HEK293 (cell line): ENCODE measurements at regions not wholly inside any gene's neighbourhood (a gene's known extent, or its start where the extent isn't known, plus 50 kb on each side); places are given as distances from the start of the nearest gene placed in this dataset.

ENCODE experiments used
- CTCF ChIA-PET: fragments of 350-600 bp; formaldehyde crosslinking; extraction: SDS; loops from one replicate; lab custom pipeline; 2021; ENCODE audit warnings: antibody characterized with exemption; lab: Yijun Ruan, JAX
- POLR2A ChIA-PET: fragments of 300-600 bp; formaldehyde crosslinking; extraction: SDS; loops from one replicate; lab custom pipeline; 2020; ENCODE audit warnings: antibody characterized with exemption, inconsistent platforms; lab: Yijun Ruan, JAX
- H3K27ac ChIP-seq: fragments of 200-500 bp; sonication (Bioruptor generic); 2 replicates; pipeline ENCODE4 v1.5.1; 2014; ENCODE audit warnings: low read depth, low read length, control low read depth, inconsistent platforms; ENCODE audit errors: extremely low read depth
- H3K36me3 ChIP-seq, 2 experiments: fragments of 200-500 bp in 1 of 2; sonication (Bioruptor generic) in 1 of 2; 1 replicate in 1 of 2; 2 replicates in 1 of 2; pipeline ENCODE4 v1.5.1; 2014 to 2017; ENCODE audit warnings: inconsistent platforms in 2 of 2, low read length in 2 of 2; ENCODE audit not compliant: control insufficient read depth in 2 of 2, insufficient read depth in 1 of 2
- H3K4me1 ChIP-seq: fragments of 200-500 bp; sonication (Bioruptor generic); 2 replicates; pipeline ENCODE4 v1.5.1; 2014; ENCODE audit warnings: mild to moderate bottlenecking, low read length, inconsistent platforms; ENCODE audit not compliant: control insufficient read depth, insufficient read depth
- H3K4me3 ChIP-seq: 2 replicates; pipeline ENCODE4 v1.5.1; 2011; ENCODE audit warnings: low read depth, mild to moderate bottlenecking, control low read depth, low read length, moderate library complexity
- H3K9me3 ChIP-seq: fragments of 200-500 bp; sonication (Bioruptor generic); 2 replicates; pipeline ENCODE4 v1.5.1; 2014; ENCODE audit warnings: low read depth, low read length, inconsistent platforms; ENCODE audit not compliant: control insufficient read depth, insufficient read depth
- GFI1B ChIP-seq: fragments of 450-650 bp; formaldehyde crosslinking; IDR thresholded peaks from 2 replicates; pipeline ENCODE4 v1.5.1; 2016; ENCODE audit warnings: missing biosample characterization, missing genetic modification characterization
- GLI4 ChIP-seq: fragments of 450-650 bp; formaldehyde crosslinking; IDR thresholded peaks from 2 replicates; pipeline ENCODE4 v1.5.1; 2016; ENCODE audit warnings: missing biosample characterization, missing genetic modification characterization
- PATZ1 ChIP-seq: fragments of 450-650 bp; formaldehyde crosslinking; IDR thresholded peaks from 2 replicates; pipeline ENCODE4 v1.5.1; 2016; ENCODE audit warnings: missing biosample characterization, missing genetic modification characterization
- ZFHX2 ChIP-seq: fragments of 450-650 bp; formaldehyde crosslinking; conservative IDR thresholded peaks from 2 replicates; pipeline ENCODE4 v1.5.1; 2016; ENCODE audit warnings: missing biosample characterization, missing genetic modification characterization
- ZNF138 ChIP-seq: fragments of 450-650 bp; formaldehyde crosslinking; IDR thresholded peaks from 2 replicates; pipeline ENCODE4 v1.5.1; 2016; ENCODE audit warnings: missing biosample characterization, missing genetic modification characterization, borderline replicate concordance
- ZNF148 ChIP-seq: fragments of 450-650 bp; formaldehyde crosslinking; IDR thresholded peaks from 2 replicates; pipeline ENCODE4 v1.5.0; 2017; ENCODE audit warnings: missing biosample characterization, missing genetic modification characterization, borderline replicate concordance
- ZNF2 ChIP-seq: fragments of 450-650 bp; formaldehyde crosslinking; IDR thresholded peaks from 2 replicates; pipeline ENCODE4 v1.5.1; 2016; ENCODE audit warnings: missing biosample characterization, missing genetic modification characterization
- ZNF23 ChIP-seq: fragments of 450-650 bp; formaldehyde crosslinking; IDR thresholded peaks from 2 replicates; pipeline ENCODE4 v1.5.1; 2016; ENCODE audit warnings: missing biosample characterization, missing genetic modification characterization, borderline replicate concordance
- ZNF248 ChIP-seq: fragments of 450-650 bp; formaldehyde crosslinking; IDR thresholded peaks from 2 replicates; pipeline ENCODE4 v1.5.1; 2017; ENCODE audit warnings: missing biosample characterization, missing genetic modification characterization
- ZNF341 ChIP-seq: fragments of 450-650 bp; formaldehyde crosslinking; IDR thresholded peaks from 2 replicates; pipeline ENCODE4; 2016; ENCODE audit warnings: low read depth, missing biosample characterization, missing genetic modification characterization
- ZNF433 ChIP-seq: fragments of 450-650 bp; formaldehyde crosslinking; IDR thresholded peaks from 2 replicates; pipeline ENCODE4 v1.5.1; 2016; ENCODE audit warnings: missing biosample characterization, missing genetic modification characterization, low read depth
- ZNF585B ChIP-seq: fragments of 450-650 bp; formaldehyde crosslinking; IDR thresholded peaks from 2 replicates; pipeline ENCODE4 v1.5.1; 2016; ENCODE audit warnings: missing biosample characterization, missing genetic modification characterization
- ZNF654 ChIP-seq: fragments of 450-650 bp; formaldehyde crosslinking; IDR thresholded peaks from 2 replicates; pipeline ENCODE4 v1.5.1; 2016; ENCODE audit warnings: low read depth, missing biosample characterization, missing genetic modification characterization
- ZNF777 ChIP-seq: fragments of 450-650 bp; formaldehyde crosslinking; IDR thresholded peaks from 2 replicates; pipeline ENCODE4 v1.5.1; 2017; ENCODE audit warnings: missing biosample characterization, missing genetic modification characterization, borderline replicate concordance
- ZNF791 ChIP-seq: fragments of 450-650 bp; formaldehyde crosslinking; IDR thresholded peaks from 2 replicates; pipeline ENCODE4 v1.5.1; 2016; ENCODE audit warnings: missing biosample characterization, missing genetic modification characterization
- ZSCAN18 ChIP-seq: fragments of 450-650 bp; formaldehyde crosslinking; IDR thresholded peaks from 2 replicates; pipeline ENCODE4 v1.5.1; 2016; ENCODE audit warnings: missing biosample characterization, missing genetic modification characterization
- TF ChIP-seq, protein P1 (sequence below): fragments of 450-650 bp; formaldehyde crosslinking; IDR thresholded peaks from 2 replicates; pipeline ENCODE4 v1.5.1; 2016; ENCODE audit warnings: missing biosample characterization, missing genetic modification characterization
- TF ChIP-seq, protein P2 (sequence below): fragments of 450-650 bp; formaldehyde crosslinking; IDR thresholded peaks from 2 replicates; pipeline ENCODE4 v1.5.1; 2016; ENCODE audit warnings: missing biosample characterization, missing genetic modification characterization
- TF ChIP-seq, protein P3 (sequence below): IDR thresholded peaks from 2 replicates; pipeline ENCODE4 v1.6.1; 2011; ENCODE audit warnings: mild to moderate bottlenecking, low read depth, low read length, borderline replicate concordance
- TF ChIP-seq, protein P4 (sequence below): fragments of 450-650 bp; formaldehyde crosslinking; IDR thresholded peaks from 2 replicates; pipeline ENCODE4 v1.5.1; 2016; ENCODE audit warnings: missing biosample characterization, missing genetic modification characterization

GRCh38 chr3:104672331-104672730 lies 694.4 kb upstream of the ALCAM start:
- Histone ChIP-seq H3K9me3 (no peaks in the 10 kb centered on the region), H3K36me3 (no peaks in the 10 kb centered on the region), H3K27ac (no peak overlapping the region), H3K4me3 (no peak overlapping the region), H3K4me1 (no peaks in the 10 kb centered on the region)
- ChIA-PET CTCF (interaction anchor here (0.7 kb wide), 1 partner anchor 103 kb away, joined by 4 read pairs; no protein-coding TSS in a partner anchor), POLR2A (no interaction called here)
- TF ChIP-seq, protein P1, sequence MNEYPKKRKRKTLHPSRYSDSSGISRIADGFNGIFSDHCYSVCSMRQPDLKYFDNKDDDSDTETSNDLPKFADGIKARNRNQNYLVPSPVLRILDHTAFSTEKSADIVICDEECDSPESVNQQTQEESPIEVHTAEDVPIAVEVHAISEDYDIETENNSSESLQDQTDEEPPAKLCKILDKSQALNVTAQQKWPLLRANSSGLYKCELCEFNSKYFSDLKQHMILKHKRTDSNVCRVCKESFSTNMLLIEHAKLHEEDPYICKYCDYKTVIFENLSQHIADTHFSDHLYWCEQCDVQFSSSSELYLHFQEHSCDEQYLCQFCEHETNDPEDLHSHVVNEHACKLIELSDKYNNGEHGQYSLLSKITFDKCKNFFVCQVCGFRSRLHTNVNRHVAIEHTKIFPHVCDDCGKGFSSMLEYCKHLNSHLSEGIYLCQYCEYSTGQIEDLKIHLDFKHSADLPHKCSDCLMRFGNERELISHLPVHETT, result no peak
- TF ChIP-seq ZNF654 (tag by site-specific recombination), result no peak
- no peak for TF ChIP-seq ZNF248
- TF ChIP-seq GLI4 (tag by site-specific recombination), result no peak
- TF ChIP-seq ZNF585B (tag by site-specific recombination), result no peak
- TF ChIP-seq ZNF138 (tag by site-specific recombination), result no peak
- no peak for TF ChIP-seq ZSCAN18 (tag by site-specific recombination)
- TF ChIP-seq, protein P2, sequence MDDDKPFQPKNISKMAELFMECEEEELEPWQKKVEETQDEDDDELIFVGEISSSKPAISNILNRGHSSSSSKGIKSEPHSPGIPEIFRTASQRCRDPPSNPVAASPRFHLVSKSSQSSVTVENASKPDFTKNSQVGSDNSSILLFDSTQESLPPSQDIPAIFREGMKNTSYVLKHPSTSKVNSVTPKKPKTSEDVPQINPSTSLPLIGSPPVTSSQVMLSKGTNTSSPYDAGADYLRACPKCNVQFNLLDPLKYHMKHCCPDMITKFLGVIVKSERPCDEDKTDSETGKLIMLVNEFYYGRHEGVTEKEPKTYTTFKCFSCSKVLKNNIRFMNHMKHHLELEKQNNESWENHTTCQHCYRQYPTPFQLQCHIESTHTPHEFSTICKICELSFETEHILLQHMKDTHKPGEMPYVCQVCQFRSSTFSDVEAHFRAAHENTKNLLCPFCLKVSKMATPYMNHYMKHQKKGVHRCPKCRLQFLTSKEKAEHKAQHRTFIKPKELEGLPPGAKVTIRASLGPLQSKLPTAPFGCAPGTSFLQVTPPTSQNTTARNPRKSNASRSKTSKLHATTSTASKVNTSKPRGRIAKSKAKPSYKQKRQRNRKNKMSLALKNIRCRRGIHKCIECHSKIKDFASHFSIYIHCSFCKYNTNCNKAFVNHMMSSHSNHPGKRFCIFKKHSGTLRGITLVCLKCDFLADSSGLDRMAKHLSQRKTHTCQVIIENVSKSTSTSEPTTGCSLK (tag by site-specific recombination), result no peak
- no peak for TF ChIP-seq PATZ1 (tag by site-specific recombination)
- TF ChIP-seq ZNF23 (tag by site-specific recombination), result no peak
- TF ChIP-seq GFI1B (tag by site-specific recombination), result no peak
- no peak for TF ChIP-seq ZNF433
- TF ChIP-seq ZNF148 (tag by site-specific recombination), result no peak
- TF ChIP-seq ZNF341 (tag by site-specific recombination), result no peak
- no peak for TF ChIP-seq ZNF2 (tag by site-specific recombination)
- TF ChIP-seq ZFHX2 (tag by site-specific recombination), result no peak
- no peak for TF ChIP-seq ZNF791 (tag by site-specific recombination)
- TF ChIP-seq, protein P3, sequence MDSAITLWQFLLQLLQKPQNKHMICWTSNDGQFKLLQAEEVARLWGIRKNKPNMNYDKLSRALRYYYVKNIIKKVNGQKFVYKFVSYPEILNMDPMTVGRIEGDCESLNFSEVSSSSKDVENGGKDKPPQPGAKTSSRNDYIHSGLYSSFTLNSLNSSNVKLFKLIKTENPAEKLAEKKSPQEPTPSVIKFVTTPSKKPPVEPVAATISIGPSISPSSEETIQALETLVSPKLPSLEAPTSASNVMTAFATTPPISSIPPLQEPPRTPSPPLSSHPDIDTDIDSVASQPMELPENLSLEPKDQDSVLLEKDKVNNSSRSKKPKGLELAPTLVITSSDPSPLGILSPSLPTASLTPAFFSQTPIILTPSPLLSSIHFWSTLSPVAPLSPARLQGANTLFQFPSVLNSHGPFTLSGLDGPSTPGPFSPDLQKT, result no peak
- TF ChIP-seq, protein P4, sequence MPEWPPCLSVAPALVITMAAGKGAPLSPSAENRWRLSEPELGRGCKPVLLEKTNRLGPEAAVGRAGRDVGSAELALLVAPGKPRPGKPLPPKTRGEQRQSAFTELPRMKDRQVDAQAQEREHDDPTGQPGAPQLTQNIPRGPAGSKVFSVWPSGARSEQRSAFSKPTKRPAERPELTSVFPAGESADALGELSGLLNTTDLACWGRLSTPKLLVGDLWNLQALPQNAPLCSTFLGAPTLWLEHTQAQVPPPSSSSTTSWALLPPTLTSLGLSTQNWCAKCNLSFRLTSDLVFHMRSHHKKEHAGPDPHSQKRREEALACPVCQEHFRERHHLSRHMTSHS (tag by site-specific recombination), result no peak
- no peak for TF ChIP-seq ZNF777 (tag by site-specific recombination)
- TF ChIP-seq, all 188 proteins: peak for 0
